IMR-90 (cell line): ENCODE measurements at regions not wholly inside any gene's neighbourhood (a gene's known extent, or its start where the extent isn't known, plus 50 kb on each side); places are given as distances from the start of the nearest gene placed in this dataset.

Experiments used
- ATAC-seq: fragments of 200-7000 bp; cut with Tn5 transposase; 2 replicates; pipeline ENCODE4 v1.9.1; 2020; ENCODE audit warnings: low read depth, mild to moderate bottlenecking, moderate library complexity
- BruUV-seq: library from RNA; stranded (reverse); fragments of 400-500 nt; replicated peaks from 2 replicates; lab custom pipeline; 2021; lab: Mats Ljungman, UMichigan
- CTCF ChIA-PET: fragments of 300-600 bp; formaldehyde crosslinking; extraction: SDS; loops from one replicate; lab custom pipeline; 2021; ENCODE audit warnings: antibody characterized with exemption; lab: Yijun Ruan, JAX
- POLR2A ChIA-PET: fragments of 300-600 bp; sonication (Branson Sonifier 250); formaldehyde crosslinking; loops from one replicate; lab custom pipeline; 2022; ENCODE audit warnings: antibody characterized with exemption; ENCODE audit not compliant: unreplicated experiment; lab: Charles Lee
- DNase-seq: peaks from one replicate; pipeline ENCODE4 v3.0.0; 2013
- H2AFZ ChIP-seq: replicated peaks from 2 replicates; pipeline ENCODE3; 2013; ENCODE audit warnings: low read length, mild to moderate bottlenecking; ENCODE audit not compliant: poor library complexity
- H2AK5ac ChIP-seq: 2 replicates; pipeline ENCODE4 v1.6.1; 2013; ENCODE audit warnings: low read depth, low read length, inconsistent platforms
- H2AK9ac ChIP-seq: replicated peaks from 2 replicates; pipeline ENCODE3; 2013; ENCODE audit warnings: mild to moderate bottlenecking, low read depth, low read length, moderate library complexity; ENCODE audit not compliant: poor library complexity
- H2BK120ac ChIP-seq: 2 replicates; pipeline ENCODE4 v1.6.1; 2013; ENCODE audit warnings: low read depth, low read length, inconsistent platforms
- H2BK15ac ChIP-seq: 3 replicates; pipeline ENCODE4 v1.6.1; 2013; ENCODE audit warnings: low read depth, low read length, inconsistent platforms
- H2BK20ac ChIP-seq: 2 replicates; pipeline ENCODE4 v1.6.1; 2013; ENCODE audit warnings: low read depth, mild to moderate bottlenecking, inconsistent platforms, low read length, moderate library complexity
- H2BK5ac ChIP-seq: 2 replicates; pipeline ENCODE4 v1.6.1; 2013; ENCODE audit warnings: mild to moderate bottlenecking, low read depth, low read length, inconsistent platforms; ENCODE audit not compliant: poor library complexity, severe bottlenecking
- H3K14ac ChIP-seq: replicated peaks from 2 replicates; pipeline ENCODE4 v1.6.1; 2013; ENCODE audit warnings: low read depth, low read length, inconsistent platforms
- H3K18ac ChIP-seq: 2 replicates; pipeline ENCODE4 v1.6.1; 2013; ENCODE audit warnings: low read depth, low read length, control low read depth
- H3K23ac ChIP-seq: 2 replicates; pipeline ENCODE4 v1.6.1; 2013; ENCODE audit warnings: low read depth, low read length, inconsistent platforms
- H3K27ac ChIP-seq: 2 replicates; pipeline ENCODE4 v1.5.1; 2013; ENCODE audit warnings: mild to moderate bottlenecking, control low read depth, low read length; ENCODE audit not compliant: insufficient read depth
- H3K27me3 ChIP-seq: 2 replicates; pipeline ENCODE4 v1.6.1; 2013; ENCODE audit warnings: low read length; ENCODE audit not compliant: control insufficient read depth, insufficient read depth
- H3K36me3 ChIP-seq: 2 replicates; pipeline ENCODE4 v1.6.1; 2013; ENCODE audit warnings: low read length, mixed read lengths; ENCODE audit not compliant: control insufficient read depth, insufficient read depth
- H3K4ac ChIP-seq: 2 replicates; pipeline ENCODE4 v1.6.1; 2013; ENCODE audit warnings: low read depth, low read length, inconsistent platforms
- H3K4me1 ChIP-seq: 2 replicates; pipeline ENCODE4 v1.6.1; 2013; ENCODE audit warnings: low read length, mixed read lengths; ENCODE audit not compliant: control insufficient read depth, insufficient read depth
- H3K4me2 ChIP-seq: 2 replicates; pipeline ENCODE4 v1.6.1; 2013; ENCODE audit warnings: low read depth, mild to moderate bottlenecking, control low read depth, low read length, moderate library complexity
- H3K4me3 ChIP-seq: 2 replicates; pipeline ENCODE4 v1.5.1; 2013; ENCODE audit warnings: low read depth, mild to moderate bottlenecking, control low read depth, low read length, moderate library complexity; ENCODE audit not compliant: insufficient read depth
- H3K56ac ChIP-seq: 2 replicates; pipeline ENCODE4 v1.6.1; 2013; ENCODE audit warnings: low read length, inconsistent platforms; ENCODE audit not compliant: insufficient read depth; ENCODE audit errors: extremely low read depth
- H3K79me1 ChIP-seq, 2 experiments: 2 replicates each; pipeline ENCODE4 v1.6.1; 2013; ENCODE audit warnings: low read length in 2 of 2, inconsistent platforms in 1 of 2, low read depth in 1 of 2
- H3K9ac ChIP-seq: 2 replicates; pipeline ENCODE4 v1.6.1; 2013; ENCODE audit warnings: low read depth, low read length, control low read depth
- H3K9me1 ChIP-seq: 2 replicates; pipeline ENCODE4 v1.6.1; 2013; ENCODE audit warnings: low read length, inconsistent platforms; ENCODE audit not compliant: insufficient read depth
- H3K9me3 ChIP-seq: 2 replicates; pipeline ENCODE4 v1.6.1; 2013; ENCODE audit warnings: low read length; ENCODE audit not compliant: control insufficient read depth, insufficient read depth
- H4K20me1 ChIP-seq: 2 replicates; pipeline ENCODE4 v1.6.1; 2013; ENCODE audit warnings: low read length, inconsistent platforms; ENCODE audit not compliant: insufficient read depth
- H4K5ac ChIP-seq: 2 replicates; pipeline ENCODE4 v1.6.1; 2013; ENCODE audit warnings: mild to moderate bottlenecking, low read depth, low read length, control low read depth
- H4K8ac ChIP-seq, 2 experiments: 2 replicates each; pipeline ENCODE4 v1.6.1; 2013; ENCODE audit warnings: low read depth in 2 of 2, low read length in 2 of 2, control low read depth in 1 of 2, inconsistent platforms in 1 of 2
- H4K91ac ChIP-seq: 2 replicates; pipeline ENCODE4 v1.6.1; 2013; ENCODE audit warnings: low read depth, low read length, inconsistent platforms; ENCODE audit not compliant: insufficient read depth
- BHLHE40 ChIP-seq: fragments of 150-350 bp; IDR thresholded peaks from 2 replicates; pipeline ENCODE4 v1.6.1; 2016; ENCODE audit warnings: mild to moderate bottlenecking, low read depth, low read length
- CEBPB ChIP-seq: IDR thresholded peaks from 2 replicates; pipeline ENCODE4 v1.6.1; 2012; ENCODE audit warnings: low read depth, low read length, improper control_type of control experiment
- CHD1 ChIP-seq: IDR thresholded peaks from 2 replicates; pipeline ENCODE4 v1.6.1; 2012; ENCODE audit warnings: low read depth, low read length, improper control_type of control experiment
- CTCF ChIP-seq: conservative IDR thresholded peaks from 2 replicates; pipeline ENCODE4 v1.5.1; 2012; ENCODE audit warnings: mild to moderate bottlenecking, low read depth, low read length, improper control_type of control experiment
- ELK1 ChIP-seq: fragments of 150-350 bp; IDR thresholded peaks from 2 replicates; pipeline ENCODE4 v1.6.1; 2016; ENCODE audit warnings: low read depth, mild to moderate bottlenecking, low read length, moderate library complexity, borderline replicate concordance
- MAFK ChIP-seq: IDR thresholded peaks from 2 replicates; pipeline ENCODE4 v1.6.1; 2012; ENCODE audit warnings: low read depth, low read length, improper control_type of control experiment
- MAZ ChIP-seq: IDR thresholded peaks from 2 replicates; pipeline ENCODE4 v1.6.1; 2012; ENCODE audit warnings: low read depth, mild to moderate bottlenecking, low read length, improper control_type of control experiment, moderate library complexity, borderline replicate concordance
- NFE2L2 ChIP-seq: fragments of 150-350 bp; IDR thresholded peaks from 2 replicates; pipeline ENCODE4 v1.6.1; 2016; ENCODE audit warnings: low read depth, mild to moderate bottlenecking, low read length
- RAD21 ChIP-seq: IDR thresholded peaks from 2 replicates; pipeline ENCODE4 v1.6.1; 2012; ENCODE audit warnings: low read length, improper control_type of control experiment
- RCOR1 ChIP-seq: IDR thresholded peaks from 2 replicates; pipeline ENCODE4 v1.6.1; 2012; ENCODE audit warnings: mild to moderate bottlenecking, low read length, improper control_type of control experiment; ENCODE audit not compliant: insufficient replicate concordance
- RFX5 ChIP-seq: IDR thresholded peaks from 2 replicates; pipeline ENCODE4 v1.8.0; 2012; ENCODE audit warnings: low read depth, mild to moderate bottlenecking, low read length, moderate library complexity
- SMC3 ChIP-seq: fragments of 150-350 bp; IDR thresholded peaks from 2 replicates; pipeline ENCODE4 v1.6.1; 2016; ENCODE audit warnings: low read depth, mild to moderate bottlenecking, antibody characterized with exemption, low read length, moderate library complexity
- USF2 ChIP-seq: fragments of 150-350 bp; IDR thresholded peaks from 2 replicates; pipeline ENCODE4 v1.6.1; 2017; ENCODE audit warnings: mild to moderate bottlenecking, antibody characterized with exemption, low read length, low read depth
- WGBS, 2 experiments: methylation state at CpG; one replicate each; pipeline versions ENCODE4 v1.1.5 to v1.1.7; 2013; ENCODE audit warnings: missing lambda C conversion rate in 2 of 2; ENCODE audit not compliant: insufficient read length in 1 of 2; ENCODE audit errors: extremely low coverage in 2 of 2; 5-methylcytosine and 5-hydroxymethylcytosine counted together
- dilution Hi-C: fragments of 300-500 bp; cut with HindIII; formaldehyde crosslinking; loops from one replicate; pipeline ENCODE4 v1.14.3; 2018; ENCODE audit warnings: low sequenced_read_pairs; ENCODE audit not compliant: unreplicated experiment
- in situ Hi-C: fragments of 300-500 bp; cut with MboI; formaldehyde crosslinking; loops from 3 replicates; pipeline ENCODE4 v1.14.3; 2019; ENCODE audit warnings: low sequenced_read_pairs, inconsistent platforms, mixed read lengths
- intact Hi-C: fragments of 100-400 bp; cut with micrococcal nuclease; formaldehyde crosslinking; loops from 2 replicates; pipeline ENCODE4 v1.10.0; 2022

- no CpG with 5 or more reads among the region's 3 CpGs for WGBS, 2 experiments
- no peak overlapping the region for H2AK5ac ChIP-seq
- H3K18ac ChIP-seq: no peak overlapping the region
- no peak overlapping the region for H3K14ac ChIP-seq
- H3K4ac ChIP-seq: no peak overlapping the region
- no peak overlapping the region for H3K27ac ChIP-seq
- H2BK20ac ChIP-seq: no peak overlapping the region
- no peak overlapping the region for H3K23ac ChIP-seq
- H2BK15ac ChIP-seq: no peak overlapping the region
- H3K4me1 ChIP-seq: no peaks in the 10 kb centered on the region
- no TSS peak for BruUV-seq
- H4K5ac ChIP-seq: no peak overlapping the region
- H3K9me1 ChIP-seq: no peaks in the 10 kb centered on the region
- H3K36me3 ChIP-seq: no peaks in the 10 kb centered on the region
- in situ Hi-C loops: no loop called here
- ATAC-seq (no peak), DNase-seq (no peak)
- ChIA-PET POLR2A (no interaction called here), CTCF (no interaction called here)
- H3K9ac ChIP-seq: no peak overlapping the region
- intact Hi-C loops: no loop called here
- H3K79me1 ChIP-seq: no peaks in the 10 kb centered on the region
- dilution Hi-C loops: no loop called here
- H3K4me3 ChIP-seq: no peak overlapping the region
- H3K56ac ChIP-seq: no peak overlapping the region
- H3K9me3 ChIP-seq: no peaks in the 10 kb centered on the region
- H3K27me3 ChIP-seq: no peaks in the 10 kb centered on the region
- H2BK120ac ChIP-seq: no peak overlapping the region
- H4K8ac ChIP-seq: no peak overlapping the region
- no peak overlapping the region for H2AK9ac ChIP-seq
- no peak overlapping the region for H4K91ac ChIP-seq
- TF ChIP-seq USF2 (no peak), RCOR1 (no peak), MAZ (no peak), ELK1 (no peak), CHD1 (no peak), CEBPB (no peak), MAFK (no peak), BHLHE40 (no peak), CTCF (no peak), SMC3 (no peak), RAD21 (no peak), NFE2L2 (no peak), RFX5 (no peak)
- no peak overlapping the region for H3K4me2 ChIP-seq
- no peak overlapping the region for H2AFZ ChIP-seq
- H2BK5ac ChIP-seq: no peak overlapping the region
- H4K20me1 ChIP-seq: no peaks in the 10 kb centered on the region
Measured at GRCh38 chrX:82912382-82912781, 595.7 kb upstream of the POU3F4 start.
